Fibroblast of skin of right quadriceps (primary cell): ENCODE measurements at regions not wholly inside any gene's neighbourhood (a gene's known extent, or its start where the extent isn't known, plus 50 kb on each side); places are given as distances from the start of the nearest gene placed in this dataset.
"Not testable (repeated sequence)": the region's sequence is repeated elsewhere in the genome, so short reads cannot be mapped to it uniquely, and the experiment has no call there.

Source experiments
- DNase-seq: peaks from one replicate; pipeline ENCODE4 v3.0.0-alpha.2; 2013

GRCh38 chr17:70658840-70659239, 489.5 kb downstream of the KCNJ2 start:
- no peak for DNase-seq

DNA sequence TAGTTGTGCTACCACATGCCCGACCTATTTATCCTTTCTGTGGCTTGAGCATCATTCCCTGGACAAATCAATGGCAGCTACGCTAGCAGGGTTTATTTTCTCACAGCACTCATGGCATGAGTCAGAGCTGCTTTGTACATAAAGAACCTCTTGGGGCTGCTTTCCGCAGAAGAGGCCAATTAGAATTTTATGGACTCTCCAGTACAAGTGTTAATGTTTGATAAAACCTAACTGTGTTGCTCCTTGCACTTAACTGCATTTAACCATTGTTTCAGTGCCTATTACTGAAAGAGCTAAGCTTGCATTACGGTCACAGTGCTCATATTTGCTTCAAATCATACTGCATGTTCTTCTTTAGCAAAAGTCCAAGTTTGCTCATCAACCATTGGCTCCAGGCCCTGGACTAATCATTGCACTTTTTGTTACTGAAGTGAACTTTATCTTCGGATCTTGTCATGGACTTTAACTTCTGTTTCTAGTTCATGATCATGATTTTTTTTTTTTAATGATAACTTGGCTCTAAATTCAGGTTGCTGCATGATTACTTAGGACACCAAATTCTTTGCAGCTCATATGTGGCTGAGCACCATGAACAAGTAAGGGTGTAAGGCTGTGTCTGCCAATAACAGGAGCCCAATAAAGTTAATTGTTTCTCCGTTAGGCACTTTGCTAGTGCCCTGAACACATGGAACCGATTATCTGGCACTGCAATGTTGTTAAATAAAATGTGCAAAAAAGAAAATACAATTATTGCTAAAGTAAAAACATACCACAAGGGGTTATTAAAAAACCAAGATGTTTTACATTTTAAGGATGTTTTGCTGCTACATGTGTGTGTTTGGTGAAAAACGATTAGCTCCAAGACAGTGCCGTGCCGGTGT, 492.2 kb downstream of the KCNJ2 start:
- peak; percentile 1 for DNase-seq

DNA sequence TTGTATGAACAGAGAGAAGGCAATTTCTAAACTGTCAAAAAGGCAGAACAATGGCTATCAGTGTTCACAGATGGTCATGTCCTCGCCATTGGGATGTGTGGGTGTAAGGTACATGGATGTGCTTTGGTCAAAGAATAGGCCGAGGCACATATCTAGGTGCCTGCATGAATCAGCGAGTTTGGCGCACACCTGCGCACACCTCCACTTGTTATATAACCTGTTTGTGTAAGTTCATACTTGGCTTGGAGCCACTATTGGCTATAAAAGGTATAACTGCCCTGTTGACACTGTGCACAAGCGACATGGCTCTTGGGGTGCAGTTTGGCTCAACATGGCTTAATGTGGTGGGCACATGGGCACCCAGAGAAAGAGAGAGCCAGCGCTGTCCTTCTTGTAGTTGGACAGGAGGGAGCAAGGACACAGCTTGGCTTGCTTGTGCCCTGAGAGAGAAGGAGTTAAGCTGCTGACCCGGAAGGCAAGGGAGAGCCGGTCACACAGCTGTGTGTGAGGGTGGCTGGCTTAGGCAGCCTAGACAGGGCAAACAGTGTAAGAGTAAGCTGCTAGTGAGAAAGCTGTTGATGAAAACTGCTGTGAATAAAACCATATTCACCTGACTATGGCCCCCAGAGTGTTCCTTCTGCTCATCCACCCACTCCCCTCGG, 499.1 kb downstream of the KCNJ2 start:
- no peak for DNase-seq

- DNase-seq: no peak
Measured at GRCh38 chr17:70668938-70669778, 499.8 kb downstream of the KCNJ2 start.

DNA sequence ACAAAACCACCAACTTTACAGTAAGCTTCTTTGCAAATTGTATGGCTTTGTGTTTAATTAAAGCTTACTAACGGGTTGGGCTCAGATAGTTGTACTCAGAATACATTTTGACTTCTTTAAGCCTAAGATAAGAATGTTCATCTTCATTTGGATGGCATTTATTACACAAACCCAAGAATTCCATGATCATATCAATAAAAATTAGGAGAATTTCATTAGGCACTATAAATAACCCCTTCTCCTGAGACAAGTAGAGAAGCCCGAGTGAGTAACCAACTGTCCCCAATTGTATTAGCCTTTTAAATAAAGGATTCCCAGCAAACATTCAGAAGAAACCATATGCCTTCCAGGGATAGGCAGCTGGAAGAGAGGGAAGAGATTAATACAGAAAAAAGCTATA, 504.7 kb downstream of the KCNJ2 start:
- no peak for DNase-seq

DNA sequence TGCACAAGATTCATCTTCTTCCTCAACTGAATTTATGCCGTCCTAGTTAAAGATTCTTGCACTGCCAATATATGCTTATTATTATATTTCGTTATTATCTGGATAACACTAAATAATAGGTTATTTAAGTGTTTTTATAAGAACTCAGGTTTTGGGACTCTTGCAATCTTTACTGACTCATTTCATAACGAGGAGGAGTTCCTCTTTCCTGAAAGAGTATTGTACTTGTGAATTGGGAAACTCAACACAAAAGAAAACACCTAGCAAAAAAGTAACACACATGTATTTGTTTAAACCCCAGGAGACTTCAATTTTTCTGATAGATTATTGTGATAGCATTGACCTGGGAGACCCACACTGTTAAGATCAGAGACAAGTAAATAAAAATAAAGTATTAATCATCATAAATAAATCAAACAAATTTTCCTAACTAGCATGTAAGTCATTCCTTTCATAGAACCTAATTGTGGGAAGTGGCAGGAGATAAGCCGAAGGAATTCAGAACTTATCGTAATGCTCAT, 505.8 kb downstream of the KCNJ2 start:
- DNase-seq: no peak

DNA sequence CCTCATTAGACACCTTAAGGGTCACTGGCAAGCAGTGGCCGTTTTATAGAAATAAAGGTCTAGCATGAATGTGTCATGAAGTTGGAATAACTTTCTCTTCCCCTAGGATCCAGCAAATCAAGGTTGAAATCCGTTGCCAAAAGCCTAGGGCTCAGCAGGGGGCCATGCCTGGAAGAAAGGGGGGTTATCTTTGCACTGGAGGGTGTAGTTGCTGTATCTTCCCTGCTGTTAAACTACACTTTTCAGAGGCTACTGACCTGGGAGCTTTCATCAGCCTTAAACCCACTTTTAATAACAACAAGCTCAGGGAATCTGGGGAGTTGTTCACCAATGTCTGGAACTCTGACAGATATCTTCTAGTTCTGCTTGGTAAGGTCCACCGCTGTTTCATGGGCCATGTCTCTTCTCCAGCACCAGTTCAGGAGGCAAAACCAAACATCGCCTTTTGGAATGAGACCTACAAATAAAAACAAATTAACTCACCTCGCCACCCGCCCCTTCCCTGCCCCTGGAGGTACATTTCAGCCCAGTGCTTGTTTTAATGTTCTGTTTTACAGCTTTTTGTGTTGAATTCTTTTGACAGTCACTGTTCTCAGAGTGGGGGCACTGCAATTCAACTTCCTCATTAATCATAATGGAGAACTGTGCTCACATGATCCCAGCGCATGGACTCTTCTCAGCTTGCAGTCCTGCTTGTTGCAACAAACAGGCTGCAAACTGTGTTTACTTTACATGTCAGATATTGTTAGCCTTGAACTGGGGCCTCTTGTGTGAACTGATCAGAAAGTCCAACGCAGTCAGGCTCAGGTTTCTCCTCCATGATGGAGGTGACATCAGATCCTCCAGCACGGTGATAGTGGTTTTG, 508.7 kb downstream of the KCNJ2 start:
- no peak for DNase-seq

- DNase-seq: no peak
Measured at GRCh38 chr17:70678889-70679288, 509.6 kb downstream of the KCNJ2 start.

GRCh38 chr17:70683936-70684335, 514.6 kb downstream of the KCNJ2 start:
- no peak for DNase-seq

DNA sequence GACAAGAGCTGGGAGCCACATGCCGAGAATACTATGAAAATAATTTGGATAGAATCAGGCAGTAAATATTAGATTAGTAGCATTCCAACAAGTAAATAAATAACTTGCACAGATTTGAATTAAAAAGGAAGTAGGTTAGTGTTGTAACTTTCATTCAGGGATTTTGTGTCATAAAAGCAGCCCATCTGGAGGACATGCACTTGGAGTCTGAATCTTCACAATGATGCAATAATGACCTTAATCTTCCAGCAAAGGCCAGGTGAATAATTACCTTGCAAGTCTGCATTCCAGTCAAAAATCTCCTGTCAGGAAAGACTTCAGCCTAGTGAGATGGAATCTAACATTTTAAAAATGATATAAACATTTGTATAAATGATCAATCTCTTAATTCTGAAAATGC, 518.1 kb downstream of the KCNJ2 start:
- DNase-seq: no peak

GRCh38 chr17:70691150-70691549, 521.8 kb downstream of the KCNJ2 start:
- DNase-seq: no peak

DNA sequence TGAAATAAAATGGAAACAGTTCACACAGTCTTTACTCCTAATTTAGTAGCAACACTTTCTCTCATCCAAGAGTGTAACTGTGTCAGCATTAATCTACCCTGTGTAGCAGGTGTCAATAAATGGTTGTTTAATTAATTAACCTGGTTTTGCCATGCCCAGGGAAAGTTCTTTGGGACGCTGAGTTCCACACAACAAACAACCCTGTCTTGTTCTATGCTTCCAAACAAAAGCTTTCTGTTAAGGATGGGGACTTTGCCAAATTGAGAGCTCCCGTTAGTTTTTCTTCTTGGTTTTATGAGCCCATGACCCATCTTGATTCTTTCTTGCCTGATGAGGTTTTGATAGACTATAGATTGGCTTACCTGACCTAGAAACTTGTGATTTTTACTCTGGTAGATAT, 530.1 kb downstream of the KCNJ2 start:
- DNase-seq: no peak

DNA sequence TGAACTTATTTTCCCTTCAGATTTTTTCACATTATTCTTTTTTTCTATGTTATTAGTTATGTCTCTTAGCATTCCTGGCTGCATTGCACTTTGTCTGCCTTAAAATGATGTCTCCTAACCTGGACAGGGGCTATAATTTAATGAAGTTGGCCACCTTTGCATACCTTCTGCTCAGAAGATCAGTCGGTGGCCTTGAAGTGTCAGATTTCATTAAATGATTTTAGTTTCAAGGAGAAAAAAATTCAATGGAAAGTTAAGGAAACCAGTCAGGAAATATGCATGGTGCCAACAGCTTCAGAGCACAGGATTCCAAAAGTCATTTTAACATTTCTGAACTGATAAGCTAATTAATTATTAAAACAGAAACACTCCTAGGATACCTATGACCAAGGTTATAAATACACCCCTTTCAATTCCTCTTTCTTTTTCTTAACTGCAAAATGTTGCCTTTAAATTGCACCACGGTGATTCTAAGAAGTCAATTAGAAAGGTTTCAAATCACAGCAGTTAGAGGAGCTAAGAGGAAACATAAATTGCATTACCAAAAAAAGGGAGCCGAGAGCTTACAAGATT, 533.4 kb downstream of the KCNJ2 start:
- no peak for DNase-seq

GRCh38 chr17:70709596-70709995, 540.3 kb downstream of the KCNJ2 start:
- DNase-seq: no peak

- DNase-seq: no peak
Measured at GRCh38 chr17:70713694-70714093, 544.4 kb downstream of the KCNJ2 start.

DNA sequence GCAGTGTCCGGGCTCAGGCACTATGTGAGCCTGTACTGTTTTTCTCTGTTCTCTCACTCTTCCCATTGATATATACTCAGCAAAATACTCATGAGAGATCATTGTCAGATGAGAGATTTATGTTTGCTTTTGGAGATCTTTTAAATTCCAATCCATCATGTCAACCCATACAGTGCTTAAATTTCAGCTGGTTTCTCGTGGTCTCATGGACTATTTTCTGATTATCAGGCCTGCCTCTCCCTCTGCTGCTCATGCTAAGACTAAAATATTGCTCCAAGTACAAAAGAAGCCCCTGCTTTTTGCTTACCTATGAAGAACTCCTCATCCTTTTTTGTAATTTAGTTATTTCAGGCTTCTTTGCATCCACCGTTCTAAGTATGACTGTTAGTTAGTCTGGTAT, 547.2 kb downstream of the KCNJ2 start:
- no peak for DNase-seq

GRCh38 chr17:70717042-70717441, 547.7 kb downstream of the KCNJ2 start:
- DNase-seq: no peak

DNA sequence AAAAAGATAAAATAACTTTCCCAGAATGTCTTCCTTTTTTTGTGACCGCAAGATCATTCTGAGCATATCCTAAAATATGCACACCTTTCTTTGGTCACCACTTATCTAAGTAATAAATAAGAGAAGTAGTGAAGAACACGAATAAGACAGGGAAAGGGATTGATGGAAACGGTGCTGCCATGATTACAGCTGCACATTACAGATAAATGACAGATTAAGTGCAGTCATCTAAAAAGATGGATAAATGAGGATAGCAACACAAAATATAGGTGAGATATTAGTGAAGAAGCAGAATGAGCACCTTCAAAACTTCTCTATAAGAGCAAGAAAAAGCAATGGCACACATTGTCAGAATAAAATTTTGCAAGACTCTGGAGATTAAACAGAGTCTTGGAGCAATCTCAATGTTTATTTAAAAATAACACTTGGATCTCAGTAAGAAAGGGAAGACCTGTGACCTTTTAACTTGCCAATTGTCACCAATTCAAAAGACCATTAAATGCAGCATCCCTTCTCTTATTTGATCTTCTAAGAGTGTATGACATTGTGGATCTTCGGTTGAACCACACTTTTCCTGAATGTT, 567.1 kb downstream of the KCNJ2 start:
- no peak for DNase-seq

DNA sequence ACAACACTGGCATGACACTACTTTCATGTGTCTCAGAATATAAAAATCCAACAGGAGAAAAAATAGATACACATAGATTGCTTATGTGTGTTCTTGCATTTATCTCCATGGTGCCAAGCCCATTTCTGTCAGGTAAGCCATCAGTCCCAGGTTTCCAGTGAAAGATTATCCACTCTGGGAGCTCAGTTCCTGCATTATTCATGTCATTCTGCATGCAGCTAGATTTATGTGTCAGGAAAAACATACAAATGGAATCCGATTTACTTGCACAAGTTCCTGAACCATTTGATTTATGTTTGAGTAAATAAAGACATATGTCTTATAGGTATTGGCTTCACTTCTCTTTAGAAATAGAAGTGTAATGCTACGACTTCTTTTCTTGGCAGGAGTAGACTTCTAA, 569.7 kb downstream of the KCNJ2 start:
- no peak for DNase-seq

DNA sequence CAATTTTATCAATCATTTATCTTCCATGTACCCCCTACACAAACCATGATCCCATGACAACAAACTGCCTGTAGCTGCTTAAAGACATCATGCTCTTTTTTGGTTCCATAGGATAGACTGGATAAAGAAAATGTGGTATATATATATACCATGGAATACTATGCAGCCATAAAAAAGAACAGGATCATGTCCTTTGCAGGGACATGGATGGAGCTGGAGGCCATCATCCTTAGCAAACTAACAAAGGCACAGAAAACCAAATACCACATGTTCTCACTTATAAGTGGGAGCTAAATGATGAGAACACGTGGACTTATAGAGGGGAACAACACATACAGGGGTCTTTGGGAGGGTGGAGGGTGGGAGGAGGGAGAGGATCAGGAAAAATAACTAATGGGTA, 577.2 kb downstream of the KCNJ2 start:
- DNase-seq: not testable (repeated sequence)

DNA sequence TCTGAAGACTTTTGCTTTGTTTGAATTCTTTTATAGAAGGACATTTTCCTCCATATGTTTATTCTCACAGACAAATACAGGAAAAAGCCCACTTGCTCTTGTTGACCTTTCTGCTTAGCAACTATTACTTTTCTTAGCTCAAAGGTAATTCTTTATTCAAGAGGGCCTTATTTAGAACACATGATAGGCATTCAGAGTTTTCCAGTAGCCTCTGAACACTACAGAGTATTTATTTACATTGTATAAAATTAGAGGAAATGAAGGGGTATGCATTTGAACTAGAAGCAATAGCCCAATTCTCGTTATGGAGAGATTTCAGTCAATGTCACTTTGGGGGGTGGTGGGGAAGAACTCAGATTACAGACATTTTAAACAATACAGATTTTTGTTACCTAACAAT, 581.7 kb downstream of the KCNJ2 start:
- no peak for DNase-seq

- DNase-seq: not testable (repeated sequence)
Measured at GRCh38 chr17:70752461-70752860, 583.1 kb downstream of the KCNJ2 start.
